ENCODE measurements at regions not wholly inside any gene's neighbourhood (a gene's known extent, or its start where the extent isn't known, plus 50 kb on each side); places are given as distances from the start of the nearest gene placed in this dataset.

GRCh38 chr6:22199771-22200170 is 97.1 kb downstream of the PRL start:
- no peaks in the 10 kb centered on the region for H4K20me1 ChIP-seq (ENCODE audit: control insufficient read depth, extremely low read depth, insufficient read depth, low read length)
- H3K79me2 ChIP-seq (ENCODE audit: control insufficient read depth, insufficient read depth, low read length), result no peaks in the 10 kb centered on the region
- H3K36me3 ChIP-seq (ENCODE audit: control insufficient read depth in 2 of 2, extremely low read depth in 1 of 2, insufficient read depth in 2 of 2, low read length in 2 of 2), result no peaks in the 10 kb centered on the region
- no peaks in the 10 kb centered on the region for H3K9me1 ChIP-seq (ENCODE audit: control insufficient read depth, extremely low read depth, insufficient read depth, low read length)
- H2AFZ ChIP-seq (ENCODE audit: control insufficient read depth, low read length), result no peak overlapping the region
- no peak overlapping the region for H3K4me2 ChIP-seq (ENCODE audit: control insufficient read depth, extremely low read depth, insufficient read depth, low read depth, low read length)
- DNase-seq (ENCODE audit: low read depth, low spot score) (no peak), FAIRE-seq (no peak)
- no peak overlapping the region for H3K4me3 ChIP-seq (ENCODE audit: control insufficient read depth in 2 of 3, extremely low read depth in 1 of 3, insufficient read depth in 2 of 3, low read depth in 1 of 3, low read length in 3 of 3)
- H3K9ac ChIP-seq (ENCODE audit: control insufficient read depth, extremely low read depth, insufficient read depth, low read length), result no peak overlapping the region
- H3K4me1 ChIP-seq (ENCODE audit: control insufficient read depth, extremely low read depth, insufficient read depth, low read length), result no peaks in the 10 kb centered on the region
- TF ChIP-seq EZH2 (IDR thresholded peaks at IDR 0.05; ENCODE audit: low read length), result no peak
- TF ChIP-seq CTCF (optimal IDR thresholded peaks at IDR 0.05 in 1 of 3, IDR thresholded peaks at IDR 0.05 in 1 of 3, conservative IDR thresholded peaks at IDR 0.05 in 1 of 3; ENCODE audit: extremely low read depth in 1 of 3, insufficient read depth in 2 of 3, low read length in 3 of 3), result no peak
- no peaks in the 10 kb centered on the region for H3K27me3 ChIP-seq (ENCODE audit: control insufficient read depth, extremely low read depth, insufficient read depth, low read length)
- H3K9me3 ChIP-seq (ENCODE audit: control insufficient read depth, low read depth, low read length), result no peaks in the 10 kb centered on the region
- dilution Hi-C loops (cut with MboI; ENCODE audit: extremely low pct_ligation_motif_present, low sequenced_read_pairs), result no loop called here
- H3K27ac ChIP-seq (ENCODE audit: control insufficient read depth, insufficient read depth, low read length), result no peak overlapping the region

GRCh38 chr6:22204153-22204552 is 92.7 kb downstream of the PRL start:
- no peak for DNase-seq (ENCODE audit: low read depth, low spot score)
- no peaks in the 10 kb centered on the region for H3K79me2 ChIP-seq (ENCODE audit: control insufficient read depth, insufficient read depth, low read length)
- no peaks in the 10 kb centered on the region for H3K9me1 ChIP-seq (ENCODE audit: control insufficient read depth, extremely low read depth, insufficient read depth, low read length)
- H3K36me3 ChIP-seq (ENCODE audit: control insufficient read depth in 2 of 2, extremely low read depth in 1 of 2, insufficient read depth in 2 of 2, low read length in 2 of 2), result no peaks in the 10 kb centered on the region
- no peak overlapping the region for H3K4me3 ChIP-seq (ENCODE audit: control insufficient read depth in 2 of 3, extremely low read depth in 1 of 3, insufficient read depth in 2 of 3, low read depth in 1 of 3, low read length in 3 of 3)
- H3K27ac ChIP-seq (ENCODE audit: control insufficient read depth, insufficient read depth, low read length), result no peak overlapping the region
- no peaks in the 10 kb centered on the region for H4K20me1 ChIP-seq (ENCODE audit: control insufficient read depth, extremely low read depth, insufficient read depth, low read length)
- no peak overlapping the region for H2AFZ ChIP-seq (ENCODE audit: control insufficient read depth, low read length)
- no peaks in the 10 kb centered on the region for H3K4me1 ChIP-seq (ENCODE audit: control insufficient read depth, extremely low read depth, insufficient read depth, low read length)
- dilution Hi-C loops (cut with MboI; ENCODE audit: extremely low pct_ligation_motif_present, low sequenced_read_pairs), result no loop called here
- no peak for TF ChIP-seq CTCF (optimal IDR thresholded peaks at IDR 0.05 in 1 of 3, IDR thresholded peaks at IDR 0.05 in 1 of 3, conservative IDR thresholded peaks at IDR 0.05 in 1 of 3; ENCODE audit: extremely low read depth in 1 of 3, insufficient read depth in 2 of 3, low read length in 3 of 3)
- TF ChIP-seq EZH2 (IDR thresholded peaks at IDR 0.05; ENCODE audit: low read length), result no peak
- no peaks in the 10 kb centered on the region for H3K9me3 ChIP-seq (ENCODE audit: control insufficient read depth, low read depth, low read length)
- no peak overlapping the region for H3K9ac ChIP-seq (ENCODE audit: control insufficient read depth, extremely low read depth, insufficient read depth, low read length)
- no peak for FAIRE-seq
- H3K27me3 ChIP-seq (ENCODE audit: control insufficient read depth, extremely low read depth, insufficient read depth, low read length), result no peaks in the 10 kb centered on the region
- no peak overlapping the region for H3K4me2 ChIP-seq (ENCODE audit: control insufficient read depth, extremely low read depth, insufficient read depth, low read depth, low read length)

Measured in keratinocyte (primary cell).